Activated T-helper 17 cell treated with anti-CD3 and anti-CD28 coated beads, Interleukin-2, amount 50 U/mL, for 72 hours (primary cell): ENCODE measurements at regions not wholly inside any gene's neighbourhood (a gene's known extent, or its start where the extent isn't known, plus 50 kb on each side); places are given as distances from the start of the nearest gene placed in this dataset.
"Not testable (repeated sequence)": the region's sequence is repeated elsewhere in the genome, so short reads cannot be mapped to it uniquely, and the experiment has no call there.

Experiments
- ATAC-seq: fragments of 150-1000 bp; cut with Tn5 transposase; replicated peaks from 2 replicates; pipeline ENCODE4 v1.10.0; 2021; ENCODE audit warnings: mild to moderate bottlenecking, moderate library complexity
- H3K27ac Mint-ChIP-seq: one replicate; pipeline ENCODE4 v1.8.0; 2022; ENCODE audit warnings: mixed read lengths
- H3K27me3 Mint-ChIP-seq: one replicate; pipeline ENCODE4 v1.8.0; 2022; ENCODE audit warnings: mixed read lengths
- H3K36me3 Mint-ChIP-seq: one replicate; pipeline ENCODE4 v1.8.0; 2022; ENCODE audit warnings: low read depth, mild to moderate bottlenecking, mixed read lengths
- H3K4me1 Mint-ChIP-seq: one replicate; pipeline ENCODE4 v1.8.0; 2022; ENCODE audit warnings: mixed read lengths
- H3K4me3 Mint-ChIP-seq: one replicate; pipeline ENCODE4 v1.8.0; 2022; ENCODE audit warnings: mild to moderate bottlenecking, mixed read lengths
- H3K9me3 Mint-ChIP-seq: one replicate; pipeline ENCODE4 v1.8.0; 2022; ENCODE audit warnings: mixed read lengths

GRCh38 chr5:154673506-154673905 lies 81.7 kb upstream of the LARP1 start:
- no peaks in the 10 kb centered on the region for H3K36me3 Mint-ChIP-seq

GRCh38 chr5:154669913-154670312 lies 85.3 kb upstream of the LARP1 start:
- not testable (repeated sequence) for H3K36me3 Mint-ChIP-seq, H3K4me1 Mint-ChIP-seq, H3K27ac Mint-ChIP-seq, ATAC-seq, H3K4me3 Mint-ChIP-seq, H3K27me3 Mint-ChIP-seq
- peaks cover 14% of the 10 kb centered on the region for H3K9me3 Mint-ChIP-seq

More at GRCh38 chr5:154673506-154673905, 81.7 kb upstream of the LARP1 start:
- Mint-ChIP-seq H3K27me3 (no peaks in the 10 kb centered on the region), H3K9me3 (peaks cover 4% of the 10 kb centered on the region), H3K27ac (no peak overlapping the region), H3K4me3 (no peak overlapping the region), H3K4me1 (no peaks in the 10 kb centered on the region)
- ATAC-seq, result no peak

GRCh38 chr5:154669402-154669801 lies 85.8 kb upstream of the LARP1 start:
- no peaks in the 10 kb centered on the region for H3K36me3 Mint-ChIP-seq
- ATAC-seq, result no peak
- no peaks in the 10 kb centered on the region for H3K27me3 Mint-ChIP-seq
- no peaks in the 10 kb centered on the region for H3K4me1 Mint-ChIP-seq
- peaks cover 18% of the 10 kb centered on the region for H3K9me3 Mint-ChIP-seq
- no peak overlapping the region for H3K4me3 Mint-ChIP-seq
- H3K27ac Mint-ChIP-seq, result no peak overlapping the region

- Mint-ChIP-seq H3K27ac (no peak overlapping the region), H3K36me3 (no peaks in the 10 kb centered on the region), H3K9me3 (peaks cover 22% of the 10 kb centered on the region), H3K27me3 (no peaks in the 10 kb centered on the region), H3K4me3 (no peak overlapping the region), H3K4me1 (no peaks in the 10 kb centered on the region)
- no peak for ATAC-seq
These were observed 90.3 kb upstream of the LARP1 start for GRCh38 chr5:154664869-154665268.

GRCh38 chr5:154663424-154663823 lies 91.8 kb upstream of the LARP1 start:
- Mint-ChIP-seq H3K9me3 (peaks cover 18% of the 10 kb centered on the region), H3K4me3 (no peak overlapping the region), H3K27ac (no peak overlapping the region), H3K36me3 (no peaks in the 10 kb centered on the region), H3K27me3 (no peaks in the 10 kb centered on the region), H3K4me1 (no peaks in the 10 kb centered on the region)
- ATAC-seq, result no peak

- H3K4me3 Mint-ChIP-seq, result no peak overlapping the region
These were observed 100.4 kb upstream of the LARP1 start for GRCh38 chr5:154654486-154655371.

GRCh38 chr5:154653764-154654485 lies 101.3 kb upstream of the LARP1 start:
- Mint-ChIP-seq H3K4me3 (no peak overlapping the region), H3K27ac (no peak overlapping the region), H3K27me3 (peaks cover under 1% of the 10 kb centered on the region), H3K9me3 (no peaks in the 10 kb centered on the region), H3K4me1 (no peaks in the 10 kb centered on the region), H3K36me3 (no peaks in the 10 kb centered on the region)
- ATAC-seq, result no peak

More at GRCh38 chr5:154654486-154655371, 100.4 kb upstream of the LARP1 start:
- no peaks in the 10 kb centered on the region for H3K4me1 Mint-ChIP-seq
- no peak for ATAC-seq
- no peaks in the 10 kb centered on the region for H3K27me3 Mint-ChIP-seq
- no peaks in the 10 kb centered on the region for H3K36me3 Mint-ChIP-seq
- no peaks in the 10 kb centered on the region for H3K9me3 Mint-ChIP-seq
- H3K27ac Mint-ChIP-seq, result no peak overlapping the region

- Mint-ChIP-seq H3K4me3 (no peak overlapping the region), H3K36me3 (no peaks in the 10 kb centered on the region), H3K27ac (no peak overlapping the region), H3K9me3 (no peaks in the 10 kb centered on the region), H3K4me1 (no peaks in the 10 kb centered on the region), H3K27me3 (peaks cover 3% of the 10 kb centered on the region)
- no peak for ATAC-seq
These were observed 101.8 kb upstream of the LARP1 start for GRCh38 chr5:154653418-154653763.

GRCh38 chr5:154652746-154653417 lies 102.3 kb upstream of the LARP1 start:
- ATAC-seq, result no peak
- Mint-ChIP-seq H3K4me3 (no peak overlapping the region), H3K36me3 (no peaks in the 10 kb centered on the region), H3K27me3 (peaks cover 5% of the 10 kb centered on the region), H3K9me3 (no peaks in the 10 kb centered on the region), H3K4me1 (no peaks in the 10 kb centered on the region), H3K27ac (no peak overlapping the region)

GRCh38 chr5:154651795-154652194 lies 103.4 kb upstream of the LARP1 start:
- H3K27me3 Mint-ChIP-seq, result peaks cover 16% of the 10 kb centered on the region
- H3K4me1 Mint-ChIP-seq, H3K27ac Mint-ChIP-seq, H3K4me3 Mint-ChIP-seq, H3K9me3 Mint-ChIP-seq, H3K36me3 Mint-ChIP-seq, ATAC-seq: not testable (repeated sequence)

GRCh38 chr5:154648706-154649105 lies 106.5 kb upstream of the LARP1 start:
- Mint-ChIP-seq H3K36me3 (no peaks in the 10 kb centered on the region), H3K27me3 (peaks cover 20% of the 10 kb centered on the region), H3K27ac (no peak overlapping the region), H3K4me3 (no peak overlapping the region), H3K4me1 (no peaks in the 10 kb centered on the region), H3K9me3 (peaks cover 3% of the 10 kb centered on the region)
- ATAC-seq, result no peak

- ATAC-seq, result no peak
- peaks cover 6% of the 10 kb centered on the region for H3K9me3 Mint-ChIP-seq
- H3K4me3 Mint-ChIP-seq, result no peak overlapping the region
- H3K4me1 Mint-ChIP-seq, result no peaks in the 10 kb centered on the region
- peaks cover 20% of the 10 kb centered on the region for H3K27me3 Mint-ChIP-seq
- no peaks in the 10 kb centered on the region for H3K36me3 Mint-ChIP-seq
- H3K27ac Mint-ChIP-seq, result no peak overlapping the region
These were observed 106.9 kb upstream of the LARP1 start for GRCh38 chr5:154648229-154648628.

GRCh38 chr5:154647761-154648145 lies 107.4 kb upstream of the LARP1 start:
- Mint-ChIP-seq H3K27me3 (peaks cover 20% of the 10 kb centered on the region), H3K4me3 (peak overlapping the region; percentile 66), H3K9me3 (peaks cover 9% of the 10 kb centered on the region), H3K27ac (no peak overlapping the region), H3K36me3 (no peaks in the 10 kb centered on the region), H3K4me1 (no peaks in the 10 kb centered on the region)
- no peak for ATAC-seq

- Mint-ChIP-seq H3K27ac (no peak overlapping the region), H3K4me1 (no peaks in the 10 kb centered on the region)
- peak; percentile 44 for ATAC-seq
These were observed 107.9 kb upstream of the LARP1 start for GRCh38 chr5:154647114-154647760.

More at GRCh38 chr5:154647114-154647760, 107.9 kb upstream of the LARP1 start:
- Mint-ChIP-seq H3K27me3 (peaks cover 20% of the 10 kb centered on the region), H3K36me3 (no peaks in the 10 kb centered on the region), H3K4me3 (peak overlapping the region; percentile 66), H3K9me3 (peaks cover 9% of the 10 kb centered on the region)
